H1 (cell line): ENCODE measurements at regions not wholly inside any gene's neighbourhood (a gene's known extent, or its start where the extent isn't known, plus 50 kb on each side); places are given as distances from the start of the nearest gene placed in this dataset.

Experiments
- CTCF ChIA-PET: fragments of 300-600 bp; sonication (Branson Sonifier 250); formaldehyde crosslinking; loops from one replicate; lab custom pipeline; 2021; ENCODE audit not compliant: partially characterized antibody; lab: Charles Lee
- POLR2A ChIA-PET: fragments of 300-600 bp; sonication (Branson Sonifier 250); formaldehyde crosslinking; loops from one replicate; lab custom pipeline; 2021; ENCODE audit warnings: inconsistent platforms; ENCODE audit not compliant: partially characterized antibody; lab: Charles Lee
- DNase-seq, 2 experiments: peaks; one replicate each; pipeline versions ENCODE4 v3.0.0 to v3.0.0-alpha.2; 2010 to 2022; ENCODE audit warnings: low spot score in 2 of 2, low read depth in 1 of 2, mixed read lengths in 1 of 2
- FAIRE-seq: peaks from 2 replicates; lab custom pipeline; 2011; peaks lifted over from hg19 to GRCh38; lab: Jason Lieb, UNC
- H2AFZ ChIP-seq: 2 replicates; pipeline ENCODE4 v1.8.1; 2012; ENCODE audit warnings: low read length, inconsistent platforms
- H2AK5ac ChIP-seq: 2 replicates; pipeline ENCODE4 v1.6.1; 2013; ENCODE audit warnings: low read depth, low read length
- H2BK120ac ChIP-seq: replicated peaks from 2 replicates; pipeline ENCODE3; 2013; ENCODE audit warnings: low read depth, low read length, inconsistent platforms
- H2BK12ac ChIP-seq: 2 replicates; pipeline ENCODE4 v1.6.1; 2013; ENCODE audit warnings: low read depth, low read length
- H2BK15ac ChIP-seq: 2 replicates; pipeline ENCODE4 v1.6.1; 2013; ENCODE audit warnings: low read length
- H2BK20ac ChIP-seq: 2 replicates; pipeline ENCODE4 v1.6.1; 2013; ENCODE audit warnings: low read length
- H2BK5ac ChIP-seq: 2 replicates; pipeline ENCODE4 v1.6.1; 2013; ENCODE audit warnings: low read depth, low read length
- H3K14ac ChIP-seq: 2 replicates; pipeline ENCODE4 v1.6.1; 2013; ENCODE audit warnings: inconsistent platforms; ENCODE audit not compliant: insufficient read length
- H3K18ac ChIP-seq: 2 replicates; pipeline ENCODE4 v1.6.1; 2013; ENCODE audit warnings: low read length; ENCODE audit errors: extremely low read depth
- H3K23ac ChIP-seq: 2 replicates; pipeline ENCODE4 v1.6.1; 2013; ENCODE audit warnings: inconsistent platforms; ENCODE audit not compliant: insufficient read length
- H3K23me2 ChIP-seq: 2 replicates; pipeline ENCODE4 v1.6.1; 2013; ENCODE audit warnings: low read depth, low read length
- H3K27ac ChIP-seq: 2 replicates; pipeline ENCODE4 v1.6.1; 2011; ENCODE audit warnings: low read depth, low read length, inconsistent platforms
- H3K27me3 ChIP-seq, 4 experiments: replicated peaks in 1 of 4; 1 replicate in 1 of 4; 2 replicates in 3 of 4; pipeline versions ENCODE4 v1.6.1 to v1.8.1; 2011 to 2013; ENCODE audit warnings: low read length in 3 of 4, mild to moderate bottlenecking in 3 of 4, inconsistent platforms in 2 of 4, mixed read lengths in 2 of 4, moderate library complexity in 1 of 4; ENCODE audit not compliant: control insufficient read depth in 3 of 4, insufficient read depth in 3 of 4; ENCODE audit errors: extremely low read depth in 1 of 4
- H3K36me3 ChIP-seq, 4 experiments: 2 replicates each; pipeline versions ENCODE4 v1.6.1 to v1.8.1; 2011 to 2013; ENCODE audit warnings: mild to moderate bottlenecking in 4 of 4, low read length in 3 of 4, moderate library complexity in 2 of 4, control low read depth in 1 of 4, inconsistent platforms in 1 of 4; ENCODE audit not compliant: insufficient read depth in 4 of 4, control insufficient read depth in 2 of 4
- H3K4ac ChIP-seq: replicated peaks from 2 replicates; pipeline ENCODE3; 2013; ENCODE audit warnings: low read length, low read depth, mixed read lengths, inconsistent platforms; ENCODE audit not compliant: insufficient read length
- H3K4me1 ChIP-seq, 4 experiments: replicated peaks in 1 of 4; 1 replicate in 1 of 4; 2 replicates in 3 of 4; pipeline versions ENCODE4 v1.6.1 to v1.8.1; 2011 to 2013; ENCODE audit warnings: low read length in 3 of 4, inconsistent platforms in 2 of 4, mixed read lengths in 1 of 4; ENCODE audit not compliant: insufficient read depth in 4 of 4, control insufficient read depth in 3 of 4
- H3K4me2 ChIP-seq, 2 experiments: 2 replicates each; pipeline versions ENCODE4 v1.6.1 to v1.8.1; 2011 to 2013; ENCODE audit warnings: low read depth in 2 of 2, low read length in 2 of 2, control low read depth in 1 of 2, inconsistent platforms in 1 of 2, mild to moderate bottlenecking in 1 of 2; ENCODE audit not compliant: insufficient read depth in 1 of 2
- H3K4me3 ChIP-seq, 4 experiments: fragments of 200-600, 300-600 bp in 1 of 4; sonication (generic), shearing (Covaris generic), sonication (Bioruptor Twin) in 1 of 4; 2 replicates each; pipeline versions ENCODE4 v1.5.1 to v1.8.1; 2011 to 2016; ENCODE audit warnings: low read length in 4 of 4, low read depth in 3 of 4, control low read depth in 2 of 4, inconsistent platforms in 2 of 4, mild to moderate bottlenecking in 2 of 4, mixed read lengths in 1 of 4, moderate library complexity in 1 of 4; ENCODE audit not compliant: insufficient read depth in 2 of 4; ENCODE audit errors: extremely low read depth in 1 of 4
- H3K56ac ChIP-seq: replicated peaks from 2 replicates; pipeline ENCODE3; 2013; ENCODE audit warnings: low read depth, mild to moderate bottlenecking, mixed read lengths, low read length, inconsistent platforms; ENCODE audit not compliant: insufficient read length
- H3K79me1 ChIP-seq: 2 replicates; pipeline ENCODE4 v1.6.1; 2013; ENCODE audit warnings: low read depth, low read length, control low read depth
- H3K79me2 ChIP-seq, 2 experiments: 2 replicates each; pipeline versions ENCODE4 v1.6.1 to v1.8.1; 2012 to 2013; ENCODE audit warnings: low read length in 2 of 2, mild to moderate bottlenecking in 2 of 2, inconsistent platforms in 1 of 2; ENCODE audit not compliant: insufficient read depth in 2 of 2, control insufficient read depth in 1 of 2
- H3K9ac ChIP-seq, 4 experiments: replicated peaks in 1 of 4; 1 replicate in 1 of 4; 2 replicates in 3 of 4; pipeline versions ENCODE4 v1.6.1 to v1.8.1; 2011 to 2013; ENCODE audit warnings: low read depth in 3 of 4, low read length in 3 of 4, control low read depth in 2 of 4, mild to moderate bottlenecking in 2 of 4, moderate library complexity in 2 of 4, inconsistent platforms in 1 of 4; ENCODE audit errors: extremely low read depth in 1 of 4
- H3K9me3 ChIP-seq, 2 experiments: 2 replicates each; pipeline versions ENCODE4 v1.6.1 to v1.8.1; 2012 to 2013; ENCODE audit warnings: mild to moderate bottlenecking in 2 of 2, moderate library complexity in 2 of 2, control low read depth in 1 of 2, inconsistent platforms in 1 of 2, low read depth in 1 of 2, low read length in 1 of 2, mixed read lengths in 1 of 2; ENCODE audit not compliant: insufficient read depth in 2 of 2
- H4K20me1 ChIP-seq, 2 experiments: replicated peaks in 1 of 2; 2 replicates each; pipeline versions ENCODE3 to v1.8.1; 2011 to 2013; ENCODE audit warnings: inconsistent platforms in 2 of 2, low read length in 2 of 2, mild to moderate bottlenecking in 1 of 2; ENCODE audit not compliant: insufficient read depth in 2 of 2, control insufficient read depth in 1 of 2
- H4K5ac ChIP-seq: 2 replicates; pipeline ENCODE4 v1.6.1; 2013; ENCODE audit warnings: low read length, low read depth, mixed read lengths, inconsistent platforms; ENCODE audit not compliant: insufficient read length
- H4K8ac ChIP-seq: 2 replicates; pipeline ENCODE4 v1.8.0; 2013; ENCODE audit warnings: mild to moderate bottlenecking, moderate library complexity, low read length, inconsistent platforms; ENCODE audit not compliant: insufficient read depth; ENCODE audit errors: extremely low read depth
- H4K91ac ChIP-seq: replicated peaks from 2 replicates; pipeline ENCODE3; 2013; ENCODE audit warnings: low read length, mixed read lengths, inconsistent platforms; ENCODE audit not compliant: insufficient read length
- BCL11A ChIP-seq, 2 experiments: IDR thresholded peaks; one replicate each; pipeline ENCODE4 v1.6.1; 2011; ENCODE audit warnings: low read depth in 2 of 2, low read length in 2 of 2, mild to moderate bottlenecking in 2 of 2
- EGR1 ChIP-seq: IDR thresholded peaks from 2 replicates; pipeline ENCODE4 v1.6.1; 2011; ENCODE audit warnings: low read depth, low read length, borderline replicate concordance
- EZH2 ChIP-seq: fragments of 200-600 bp; sonication (generic); IDR thresholded peaks from 2 replicates; pipeline ENCODE4 v1.7.1; 2012; ENCODE audit warnings: low read depth, mild to moderate bottlenecking, moderate library complexity, low read length, inconsistent platforms; ENCODE audit not compliant: severe bottlenecking
- HDAC6 ChIP-seq: IDR thresholded peaks from one replicate; pipeline ENCODE4 v1.7.1; 2012; ENCODE audit warnings: low read depth, mild to moderate bottlenecking, inconsistent platforms, low read length, moderate library complexity
- POLR2A ChIP-seq, 2 experiments: IDR thresholded peaks; 1 replicate in 1 of 2; 2 replicates in 1 of 2; pipeline ENCODE4 v1.6.1; 2011; ENCODE audit warnings: low read depth in 2 of 2, low read length in 2 of 2, mild to moderate bottlenecking in 2 of 2; ENCODE audit errors: control extremely low read depth in 1 of 2
- POU5F1 ChIP-seq: IDR thresholded peaks from 2 replicates; pipeline ENCODE4 v1.6.1; 2011; ENCODE audit warnings: low read depth, mild to moderate bottlenecking, low read length, moderate library complexity
- RAD21 ChIP-seq, 2 experiments: IDR thresholded peaks in 1 of 2; conservative IDR thresholded peaks in 1 of 2; 2 replicates each; pipeline ENCODE4 v1.6.1; 2011; ENCODE audit warnings: low read depth in 2 of 2, low read length in 2 of 2, improper control_type of control experiment in 1 of 2, inconsistent platforms in 1 of 2, mild to moderate bottlenecking in 1 of 2, moderate library complexity in 1 of 2
- RBBP5 ChIP-seq: IDR thresholded peaks from 2 replicates; pipeline ENCODE4 v1.7.1; 2012; ENCODE audit warnings: low read depth, mild to moderate bottlenecking, inconsistent platforms, low read length, moderate library complexity, borderline replicate concordance
- SIX5 ChIP-seq: IDR thresholded peaks from 2 replicates; pipeline ENCODE4 v1.6.1; 2011; ENCODE audit warnings: mild to moderate bottlenecking, low read depth, low read length
- SP1 ChIP-seq: IDR thresholded peaks from 2 replicates; pipeline ENCODE4 v1.6.1; 2011; ENCODE audit warnings: low read depth, low read length
- SP2 ChIP-seq: IDR thresholded peaks from 2 replicates; pipeline ENCODE4 v1.6.1; 2012; ENCODE audit warnings: mild to moderate bottlenecking, low read length, inconsistent platforms
- SP4 ChIP-seq: IDR thresholded peaks from 2 replicates; pipeline ENCODE4 v1.6.1; 2012; ENCODE audit warnings: low read length, inconsistent platforms
- TBP ChIP-seq: IDR thresholded peaks from 2 replicates; pipeline ENCODE4 v1.6.1; 2011; ENCODE audit warnings: low read depth, low read length, improper control_type of control experiment
- TCF12 ChIP-seq: IDR thresholded peaks from 2 replicates; pipeline ENCODE4 v1.6.1; 2011; ENCODE audit warnings: low read depth, mild to moderate bottlenecking, low read length
- WGBS, 2 experiments: shearing (Covaris generic) in 1 of 2; methylation state at CpG; one replicate each; pipeline versions ENCODE4 v1.1.6 to v1.1.7; 2013 to 2015; ENCODE audit warnings: low lambda C conversion rate in 2 of 2, mixed read lengths in 2 of 2, inconsistent platforms in 1 of 2, low coverage in 1 of 2, missing lambda C conversion rate in 1 of 2; ENCODE audit not compliant: insufficient replicate concordance in 2 of 2, insufficient coverage in 1 of 2, insufficient read length in 1 of 2; ENCODE audit errors: extremely low coverage in 1 of 2, missing lambda C conversion rate in 1 of 2; 5-methylcytosine and 5-hydroxymethylcytosine counted together

- H3K9me3 ChIP-seq, result no peaks in the 10 kb centered on the region
- H3K14ac ChIP-seq, result no peak overlapping the region
- no peaks in the 10 kb centered on the region for H3K23me2 ChIP-seq
- H3K56ac ChIP-seq, result no peak overlapping the region
- H3K4me3 ChIP-seq, result no peak overlapping the region
- H3K79me2 ChIP-seq, result no peaks in the 10 kb centered on the region
- H2BK15ac ChIP-seq, result no peak overlapping the region
- no peak overlapping the region for H2AK5ac ChIP-seq
- H3K27me3 ChIP-seq, result no peaks in the 10 kb centered on the region; a peak in 3 of 7 replicates
- H2AFZ ChIP-seq, result no peak overlapping the region
- H3K36me3 ChIP-seq, result no peaks in the 10 kb centered on the region
- H3K18ac ChIP-seq, result no peak overlapping the region
- H4K5ac ChIP-seq, result no peak overlapping the region
- WGBS, 2 experiments, result 91% methylated on average over 6 of the region's 6 CpGs; no CpG with 5 or more reads in 1 of the 2 experiments
- POLR2A ChIA-PET, result interaction anchor here (0.9 to 1.1 kb wide), 2 partner anchors 11 to 18 kb away, joined by 3 read pairs; no protein-coding TSS in a partner anchor
- FAIRE-seq (no peak), DNase-seq (no peak)
- H4K8ac ChIP-seq, result no peak overlapping the region
- H3K79me1 ChIP-seq, result no peaks in the 10 kb centered on the region
- H2BK12ac ChIP-seq, result no peak overlapping the region
- H2BK5ac ChIP-seq, result no peak overlapping the region
- H3K4ac ChIP-seq, result no peak overlapping the region
- H4K91ac ChIP-seq, result no peak overlapping the region
- no peak for TF ChIP-seq SP2
- no peak for TF ChIP-seq HDAC6
- TF ChIP-seq SP4, result no peak
- TF ChIP-seq EGR1, result no peak
- TF ChIP-seq SP1, result no peak
- TF ChIP-seq POU5F1, result no peak
- no peak for TF ChIP-seq SIX5
- TF ChIP-seq POLR2A (IDR thresholded peaks at IDR 0.05; ENCODE audit: control extremely low read depth in 1 of 2, low read depth in 2 of 2, low read length in 2 of 2), result no peak
- no peak for TF ChIP-seq TBP
- TF ChIP-seq RBBP5, result no peak
- no peak for TF ChIP-seq RAD21 (IDR thresholded peaks at IDR 0.05 in 1 of 2, conservative IDR thresholded peaks at IDR 0.05 in 1 of 2; ENCODE audit: low read depth in 2 of 2, low read length in 2 of 2)
- no peak for TF ChIP-seq EZH2
- no peak for TF ChIP-seq BCL11A (IDR thresholded peaks at IDR 0.05; ENCODE audit: low read depth in 2 of 2, low read length in 2 of 2)
- no peak for TF ChIP-seq TCF12
- H3K23ac ChIP-seq, result no peak overlapping the region
- peaks cover 0 to 12% (median 8%) of the 10 kb centered on the region in 4 experiments; a peak in 6 of 7 replicates for H3K4me1 ChIP-seq
- H4K20me1 ChIP-seq, result no peaks in the 10 kb centered on the region
- H2BK20ac ChIP-seq, result no peak overlapping the region
- CTCF ChIA-PET, result interaction anchor here (0.6 to 9.5 kb wide), 17 partner anchors 8 to 237 kb away, joined by 3 to 112 read pairs (median 4); partner anchors contain the start of gene UQCC2
- H3K9ac ChIP-seq, result no peak overlapping the region
- H3K4me2 ChIP-seq, result no peak overlapping the region
- no peak overlapping the region for H3K27ac ChIP-seq
- H2BK120ac ChIP-seq, result no peak overlapping the region
These were observed 144.3 kb upstream of the MLN start for GRCh38 chr6:33947916-33948594.
